ENCODE measurements at regions not wholly inside any gene's neighbourhood (a gene's known extent, or its start where the extent isn't known, plus 50 kb on each side); places are given as distances from the start of the nearest gene placed in this dataset.

DNA sequence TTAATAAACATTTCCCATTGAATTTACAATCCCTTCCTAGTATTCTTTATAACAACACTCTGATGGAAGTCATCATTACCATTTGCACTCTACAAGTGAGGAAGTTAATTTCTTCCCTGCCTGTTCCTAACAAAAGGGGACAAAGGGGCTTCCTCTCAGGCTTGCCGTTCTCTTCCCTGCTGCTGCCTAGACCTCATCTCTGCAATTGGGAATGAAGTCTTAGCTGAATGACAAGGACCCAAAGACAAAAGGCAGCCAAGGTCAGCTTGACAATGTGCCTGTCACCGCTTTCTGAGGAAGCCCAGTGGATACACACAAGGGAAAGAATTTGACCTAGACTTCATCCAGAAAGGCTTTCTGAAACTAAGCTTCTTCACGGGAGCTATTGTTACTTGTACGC is 416.4 kb downstream of the CMPK2 start:
- Mint-ChIP-seq H3K4me3 (ENCODE audit: unreplicated experiment) (no peak overlapping the region), H3K36me3 (ENCODE audit: low read depth, unreplicated experiment) (no peaks in the 10 kb centered on the region), H3K4me1 (ENCODE audit: low read depth, unreplicated experiment) (no peaks in the 10 kb centered on the region), H3K9me3 (ENCODE audit: unreplicated experiment) (peaks cover 2% of the 10 kb centered on the region), H3K27ac (ENCODE audit: unreplicated experiment) (no peak overlapping the region), H3K27me3 (ENCODE audit: low read depth, unreplicated experiment) (no peaks in the 10 kb centered on the region)
- Histone ChIP-seq H3K27me3 (ENCODE audit: insufficient read depth, low read length) (no peaks in the 10 kb centered on the region), H3K27ac (ENCODE audit: low read depth, low read length) (no peak overlapping the region), H2AFZ (ENCODE audit: low read depth, low read length) (no peak overlapping the region), H3K9me3 (ENCODE audit: insufficient read depth, low read depth, low read length) (no peaks in the 10 kb centered on the region), H3K9ac (ENCODE audit: low read length) (no peak overlapping the region), H3K4me2 (ENCODE audit: low read length) (no peak overlapping the region), H3K4me1 (ENCODE audit: insufficient read depth, low read length) (no peaks in the 10 kb centered on the region), H3K79me2 (ENCODE audit: insufficient read depth, low read length) (no peaks in the 10 kb centered on the region), H3K36me3 (ENCODE audit: insufficient read depth, low read length) (no peaks in the 10 kb centered on the region), H4K20me1 (ENCODE audit: insufficient read depth, low read length) (no peaks in the 10 kb centered on the region), H3K4me3 (ENCODE audit: insufficient read depth, low read depth, low read length) (no peak overlapping the region)
- no peak for DNase-seq (ENCODE audit: low read depth)
- FAIRE-seq = no peak
- no peak for TF ChIP-seq EZH2 (IDR thresholded peaks at IDR 0.05; ENCODE audit: insufficient read depth, low read length)
- TF ChIP-seq, protein P1, sequence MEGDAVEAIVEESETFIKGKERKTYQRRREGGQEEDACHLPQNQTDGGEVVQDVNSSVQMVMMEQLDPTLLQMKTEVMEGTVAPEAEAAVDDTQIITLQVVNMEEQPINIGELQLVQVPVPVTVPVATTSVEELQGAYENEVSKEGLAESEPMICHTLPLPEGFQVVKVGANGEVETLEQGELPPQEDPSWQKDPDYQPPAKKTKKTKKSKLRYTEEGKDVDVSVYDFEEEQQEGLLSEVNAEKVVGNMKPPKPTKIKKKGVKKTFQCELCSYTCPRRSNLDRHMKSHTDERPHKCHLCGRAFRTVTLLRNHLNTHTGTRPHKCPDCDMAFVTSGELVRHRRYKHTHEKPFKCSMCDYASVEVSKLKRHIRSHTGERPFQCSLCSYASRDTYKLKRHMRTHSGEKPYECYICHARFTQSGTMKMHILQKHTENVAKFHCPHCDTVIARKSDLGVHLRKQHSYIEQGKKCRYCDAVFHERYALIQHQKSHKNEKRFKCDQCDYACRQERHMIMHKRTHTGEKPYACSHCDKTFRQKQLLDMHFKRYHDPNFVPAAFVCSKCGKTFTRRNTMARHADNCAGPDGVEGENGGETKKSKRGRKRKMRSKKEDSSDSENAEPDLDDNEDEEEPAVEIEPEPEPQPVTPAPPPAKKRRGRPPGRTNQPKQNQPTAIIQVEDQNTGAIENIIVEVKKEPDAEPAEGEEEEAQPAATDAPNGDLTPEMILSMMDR (IDR thresholded peaks at IDR 0.05; ENCODE audit: insufficient read depth, low read depth, low read length) = no peak

DNA sequence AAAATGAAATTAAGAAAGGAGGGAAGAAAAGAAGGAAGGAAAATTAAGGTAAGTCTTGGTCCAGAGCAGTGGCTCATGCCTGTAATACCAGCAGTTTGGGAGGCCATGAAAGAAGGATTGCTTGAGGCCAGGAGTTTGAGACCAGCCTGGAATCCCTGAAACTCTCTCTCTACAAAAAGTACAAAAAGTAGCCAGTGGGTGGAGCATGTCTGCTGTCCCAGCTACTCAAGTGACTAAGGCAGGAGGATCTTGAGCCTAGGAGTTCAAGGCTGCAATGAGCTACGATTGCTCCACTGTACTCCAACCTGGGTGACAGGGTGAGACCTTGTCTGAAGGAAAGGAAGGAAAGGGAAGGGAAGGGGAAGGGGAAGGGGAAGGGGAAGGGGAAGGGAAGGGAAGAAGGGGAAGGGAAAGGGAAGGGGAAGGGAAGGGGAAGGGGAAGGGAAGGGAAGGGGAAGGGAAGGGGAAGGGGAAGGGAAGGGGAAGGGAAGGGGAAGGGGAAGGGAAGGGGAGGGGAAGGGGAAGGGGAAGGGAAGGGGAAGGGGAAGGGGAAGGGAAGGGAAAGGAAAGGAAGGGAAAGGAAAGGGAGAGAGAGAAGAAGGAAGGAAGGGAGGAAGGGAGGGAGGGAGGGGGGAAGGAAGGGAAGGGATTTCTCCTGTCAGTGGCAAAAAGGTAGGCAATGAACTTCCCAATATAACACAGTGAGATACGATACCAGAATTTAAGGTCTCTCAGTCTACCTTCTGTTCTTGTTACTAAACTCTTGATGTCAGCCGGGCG is 412.8 kb downstream of the CMPK2 start:
- H3K4me1 Mint-ChIP-seq (ENCODE audit: low read depth, unreplicated experiment) = no peaks in the 10 kb centered on the region
- Histone ChIP-seq H3K4me2 (ENCODE audit: low read length) (no peak overlapping the region), H4K20me1 (ENCODE audit: insufficient read depth, low read length) (no peaks in the 10 kb centered on the region), H3K79me2 (ENCODE audit: insufficient read depth, low read length) (no peaks in the 10 kb centered on the region), H3K27ac (ENCODE audit: low read depth, low read length) (no peak overlapping the region), H2AFZ (ENCODE audit: low read depth, low read length) (no peak overlapping the region), H3K4me3 (ENCODE audit: insufficient read depth, low read depth, low read length) (no peak overlapping the region), H3K27me3 (ENCODE audit: insufficient read depth, low read length) (no peaks in the 10 kb centered on the region), H3K9ac (ENCODE audit: low read length) (no peak overlapping the region), H3K36me3 (ENCODE audit: insufficient read depth, low read length) (no peaks in the 10 kb centered on the region), H3K4me1 (ENCODE audit: insufficient read depth, low read length) (no peaks in the 10 kb centered on the region), H3K9me3 (ENCODE audit: insufficient read depth, low read depth, low read length) (peaks cover 5% of the 10 kb centered on the region)
- peaks cover 20% of the 10 kb centered on the region for H3K9me3 Mint-ChIP-seq (ENCODE audit: unreplicated experiment)
- H3K4me3 Mint-ChIP-seq (ENCODE audit: unreplicated experiment) = no peak overlapping the region
- FAIRE-seq (no peak), DNase-seq (ENCODE audit: low read depth) (no peak)
- H3K27me3 Mint-ChIP-seq (ENCODE audit: low read depth, unreplicated experiment) = no peaks in the 10 kb centered on the region
- H3K27ac Mint-ChIP-seq (ENCODE audit: unreplicated experiment) = no peak overlapping the region
- TF ChIP-seq EZH2 (IDR thresholded peaks at IDR 0.05; ENCODE audit: insufficient read depth, low read length) = no peak
- TF ChIP-seq, protein P1 (IDR thresholded peaks at IDR 0.05; ENCODE audit: insufficient read depth, low read depth, low read length) = no peak
- peaks cover 5% of the 10 kb centered on the region for H3K36me3 Mint-ChIP-seq (ENCODE audit: low read depth, unreplicated experiment)

DNA sequence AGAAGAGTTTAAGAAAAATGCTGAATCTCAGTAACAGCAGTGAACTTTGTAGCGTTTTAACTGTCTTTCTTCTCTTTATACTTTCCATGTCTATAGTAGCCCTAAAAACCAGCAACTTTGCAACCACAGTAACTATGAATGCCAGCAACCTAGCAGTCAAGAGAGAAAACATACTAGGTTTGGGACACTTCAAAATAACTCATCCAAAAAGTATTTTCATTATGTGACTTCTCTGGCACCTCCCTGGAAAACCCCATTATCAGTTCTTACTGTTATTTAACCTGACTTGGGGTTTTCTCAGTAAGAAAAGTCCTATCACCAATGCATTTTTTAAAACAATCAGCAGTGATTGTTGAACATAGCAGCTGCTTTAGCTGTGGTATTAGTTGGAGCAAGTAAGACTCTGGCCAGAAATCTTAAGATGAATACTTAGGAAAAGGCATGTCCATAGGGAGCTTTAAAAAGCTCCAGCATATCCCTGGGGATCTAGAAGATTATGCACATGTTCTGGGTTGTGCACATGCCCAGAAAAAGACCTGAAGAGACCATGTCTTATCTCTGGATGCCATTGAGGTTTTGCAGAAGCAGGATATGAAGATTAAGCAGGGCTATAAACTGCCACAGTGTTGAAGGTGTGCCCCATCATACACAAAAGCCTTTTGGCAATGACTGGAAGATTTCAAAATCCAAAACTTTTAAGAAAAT is 411.3 kb downstream of the CMPK2 start:
- Mint-ChIP-seq H3K36me3 (ENCODE audit: low read depth, unreplicated experiment) (peaks cover 5% of the 10 kb centered on the region), H3K4me1 (ENCODE audit: low read depth, unreplicated experiment) (no peaks in the 10 kb centered on the region)
- peak; percentile 3 for DNase-seq (ENCODE audit: low read depth)

More for the DNA sequence above, 411.3 kb downstream of the CMPK2 start:
- Histone ChIP-seq H3K79me2 (ENCODE audit: insufficient read depth, low read length) (no peaks in the 10 kb centered on the region), H3K36me3 (ENCODE audit: insufficient read depth, low read length) (no peaks in the 10 kb centered on the region), H3K27me3 (ENCODE audit: insufficient read depth, low read length) (no peaks in the 10 kb centered on the region), H3K9ac (ENCODE audit: low read length) (no peak overlapping the region), H3K27ac (ENCODE audit: low read depth, low read length) (no peak overlapping the region), H4K20me1 (ENCODE audit: insufficient read depth, low read length) (no peaks in the 10 kb centered on the region), H3K4me2 (ENCODE audit: low read length) (no peak overlapping the region), H3K4me3 (ENCODE audit: insufficient read depth, low read depth, low read length) (no peak overlapping the region), H2AFZ (ENCODE audit: low read depth, low read length) (no peak overlapping the region), H3K9me3 (ENCODE audit: insufficient read depth, low read depth, low read length) (peaks cover 5% of the 10 kb centered on the region), H3K4me1 (ENCODE audit: insufficient read depth, low read length) (no peaks in the 10 kb centered on the region)
- FAIRE-seq = no peak
- TF ChIP-seq, protein P1 (IDR thresholded peaks at IDR 0.05; ENCODE audit: insufficient read depth, low read depth, low read length) = no peak
- TF ChIP-seq EZH2 (IDR thresholded peaks at IDR 0.05; ENCODE audit: insufficient read depth, low read length) = no peak
- no peak overlapping the region for H3K27ac Mint-ChIP-seq (ENCODE audit: unreplicated experiment)
- H3K4me3 Mint-ChIP-seq (ENCODE audit: unreplicated experiment) = no peak overlapping the region
- H3K9me3 Mint-ChIP-seq (ENCODE audit: unreplicated experiment) = peaks cover 20% of the 10 kb centered on the region
- H3K27me3 Mint-ChIP-seq (ENCODE audit: low read depth, unreplicated experiment) = no peaks in the 10 kb centered on the region
